HCT116 (cell line): ENCODE measurements at regions not wholly inside any gene's neighbourhood (a gene's known extent, or its start where the extent isn't known, plus 50 kb on each side); places are given as distances from the start of the nearest gene placed in this dataset.

Source experiments
- CEBPB ChIP-seq: IDR thresholded peaks from 2 replicates; pipeline ENCODE4 v1.6.1; 2012; ENCODE audit warnings: low read depth
- EZH2 ChIP-seq: fragments of 200-600 bp; sonication (generic); IDR thresholded peaks from 2 replicates; pipeline ENCODE4 v1.6.1; 2017; ENCODE audit warnings: antibody characterized with exemption, mixed run types
- EZH2phosphoT487 ChIP-seq: fragments of 200-600 bp; IDR thresholded peaks from 2 replicates; pipeline ENCODE4 v1.6.1; 2018; ENCODE audit warnings: antibody characterized with exemption, borderline replicate concordance
- POLR2A ChIP-seq: IDR thresholded peaks from 2 replicates; pipeline ENCODE4 v1.7.0; 2011; ENCODE audit warnings: borderline replicate concordance; ENCODE audit not compliant: insufficient read depth, insufficient read length; ENCODE audit errors: extremely low read depth
- POLR2AphosphoS5 ChIP-seq: IDR thresholded peaks from 2 replicates; pipeline ENCODE4 v1.6.1; 2011; ENCODE audit warnings: mild to moderate bottlenecking, low read depth, low read length, moderate library complexity
- SRF ChIP-seq: IDR thresholded peaks from 2 replicates; pipeline ENCODE4 v1.6.1; 2012; ENCODE audit warnings: low read depth
- TCF7L2 ChIP-seq: IDR thresholded peaks from 2 replicates; pipeline ENCODE4 v1.7.0; 2011; ENCODE audit warnings: borderline replicate concordance, inconsistent platforms; ENCODE audit not compliant: insufficient read depth, insufficient read length; ENCODE audit errors: extremely low read depth
- TF ChIP-seq, protein P1 (sequence below), 3 experiments: fragments of 200-600 bp in 1 of 3; sonication (generic) in 1 of 3; IDR thresholded peaks in 2 of 3; conservative IDR thresholded peaks in 1 of 3; 2 replicates each; pipeline ENCODE4 v1.5.1; 2012 to 2017; ENCODE audit warnings: low read depth in 2 of 3, low read length in 2 of 3, antibody characterized with exemption in 1 of 3, borderline replicate concordance in 1 of 3, control low read depth in 1 of 3, mild to moderate bottlenecking in 1 of 3, mixed read lengths in 1 of 3, mixed run types in 1 of 3, moderate library complexity in 1 of 3; ENCODE audit not compliant: insufficient read depth in 1 of 3
- TF ChIP-seq, protein P2 (sequence below): IDR thresholded peaks from 2 replicates; pipeline ENCODE4 v1.6.1; 2012; ENCODE audit warnings: low read depth
- TF ChIP-seq, protein P3 (sequence below): IDR thresholded peaks from 2 replicates; pipeline ENCODE4 v1.6.1; 2012

DNA sequence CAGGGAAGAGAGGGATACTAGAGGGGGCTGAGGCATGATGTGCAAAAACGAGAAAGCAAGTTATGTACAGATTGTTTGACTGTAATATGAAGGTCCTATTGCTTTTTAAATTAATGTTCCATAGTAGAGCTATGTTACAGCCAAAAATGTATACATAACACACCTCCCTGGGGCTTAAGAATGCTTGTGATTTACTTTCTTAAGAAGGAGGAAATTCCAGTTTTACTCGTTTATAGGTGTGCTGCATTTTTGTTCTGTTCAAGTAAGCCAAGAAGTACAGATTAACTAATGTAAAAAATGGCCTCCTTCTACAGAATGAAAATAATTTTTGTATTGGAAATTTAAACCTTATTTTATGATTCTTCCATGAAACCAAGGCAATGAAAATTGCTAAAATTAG lies 614.4 kb upstream of the NR3C2 start:
- TF ChIP-seq SRF, result no peak
- TF ChIP-seq, protein P1, sequence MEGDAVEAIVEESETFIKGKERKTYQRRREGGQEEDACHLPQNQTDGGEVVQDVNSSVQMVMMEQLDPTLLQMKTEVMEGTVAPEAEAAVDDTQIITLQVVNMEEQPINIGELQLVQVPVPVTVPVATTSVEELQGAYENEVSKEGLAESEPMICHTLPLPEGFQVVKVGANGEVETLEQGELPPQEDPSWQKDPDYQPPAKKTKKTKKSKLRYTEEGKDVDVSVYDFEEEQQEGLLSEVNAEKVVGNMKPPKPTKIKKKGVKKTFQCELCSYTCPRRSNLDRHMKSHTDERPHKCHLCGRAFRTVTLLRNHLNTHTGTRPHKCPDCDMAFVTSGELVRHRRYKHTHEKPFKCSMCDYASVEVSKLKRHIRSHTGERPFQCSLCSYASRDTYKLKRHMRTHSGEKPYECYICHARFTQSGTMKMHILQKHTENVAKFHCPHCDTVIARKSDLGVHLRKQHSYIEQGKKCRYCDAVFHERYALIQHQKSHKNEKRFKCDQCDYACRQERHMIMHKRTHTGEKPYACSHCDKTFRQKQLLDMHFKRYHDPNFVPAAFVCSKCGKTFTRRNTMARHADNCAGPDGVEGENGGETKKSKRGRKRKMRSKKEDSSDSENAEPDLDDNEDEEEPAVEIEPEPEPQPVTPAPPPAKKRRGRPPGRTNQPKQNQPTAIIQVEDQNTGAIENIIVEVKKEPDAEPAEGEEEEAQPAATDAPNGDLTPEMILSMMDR (IDR thresholded peaks at IDR 0.05 in 2 of 3, conservative IDR thresholded peaks at IDR 0.05 in 1 of 3; ENCODE audit: borderline replicate concordance in 1 of 3, insufficient read depth in 1 of 3, low read depth in 2 of 3, low read length in 2 of 3), result no peak
- TF ChIP-seq POLR2A, result no peak
- TF ChIP-seq EZH2phosphoT487, result no peak
- no peak for TF ChIP-seq CEBPB
- TF ChIP-seq EZH2, result no peak
- TF ChIP-seq, protein P2, sequence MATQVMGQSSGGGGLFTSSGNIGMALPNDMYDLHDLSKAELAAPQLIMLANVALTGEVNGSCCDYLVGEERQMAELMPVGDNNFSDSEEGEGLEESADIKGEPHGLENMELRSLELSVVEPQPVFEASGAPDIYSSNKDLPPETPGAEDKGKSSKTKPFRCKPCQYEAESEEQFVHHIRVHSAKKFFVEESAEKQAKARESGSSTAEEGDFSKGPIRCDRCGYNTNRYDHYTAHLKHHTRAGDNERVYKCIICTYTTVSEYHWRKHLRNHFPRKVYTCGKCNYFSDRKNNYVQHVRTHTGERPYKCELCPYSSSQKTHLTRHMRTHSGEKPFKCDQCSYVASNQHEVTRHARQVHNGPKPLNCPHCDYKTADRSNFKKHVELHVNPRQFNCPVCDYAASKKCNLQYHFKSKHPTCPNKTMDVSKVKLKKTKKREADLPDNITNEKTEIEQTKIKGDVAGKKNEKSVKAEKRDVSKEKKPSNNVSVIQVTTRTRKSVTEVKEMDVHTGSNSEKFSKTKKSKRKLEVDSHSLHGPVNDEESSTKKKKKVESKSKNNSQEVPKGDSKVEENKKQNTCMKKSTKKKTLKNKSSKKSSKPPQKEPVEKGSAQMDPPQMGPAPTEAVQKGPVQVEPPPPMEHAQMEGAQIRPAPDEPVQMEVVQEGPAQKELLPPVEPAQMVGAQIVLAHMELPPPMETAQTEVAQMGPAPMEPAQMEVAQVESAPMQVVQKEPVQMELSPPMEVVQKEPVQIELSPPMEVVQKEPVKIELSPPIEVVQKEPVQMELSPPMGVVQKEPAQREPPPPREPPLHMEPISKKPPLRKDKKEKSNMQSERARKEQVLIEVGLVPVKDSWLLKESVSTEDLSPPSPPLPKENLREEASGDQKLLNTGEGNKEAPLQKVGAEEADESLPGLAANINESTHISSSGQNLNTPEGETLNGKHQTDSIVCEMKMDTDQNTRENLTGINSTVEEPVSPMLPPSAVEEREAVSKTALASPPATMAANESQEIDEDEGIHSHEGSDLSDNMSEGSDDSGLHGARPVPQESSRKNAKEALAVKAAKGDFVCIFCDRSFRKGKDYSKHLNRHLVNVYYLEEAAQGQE, result no peak
- no peak for TF ChIP-seq POLR2AphosphoS5
- TF ChIP-seq, protein P3, sequence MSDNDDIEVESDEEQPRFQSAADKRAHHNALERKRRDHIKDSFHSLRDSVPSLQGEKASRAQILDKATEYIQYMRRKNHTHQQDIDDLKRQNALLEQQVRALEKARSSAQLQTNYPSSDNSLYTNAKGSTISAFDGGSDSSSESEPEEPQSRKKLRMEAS, result no peak
- TF ChIP-seq TCF7L2, result no peak
